ENCODE measurements at regions not wholly inside any gene's neighbourhood (a gene's known extent, or its start where the extent isn't known, plus 50 kb on each side); places are given as distances from the start of the nearest gene placed in this dataset.

DNA sequence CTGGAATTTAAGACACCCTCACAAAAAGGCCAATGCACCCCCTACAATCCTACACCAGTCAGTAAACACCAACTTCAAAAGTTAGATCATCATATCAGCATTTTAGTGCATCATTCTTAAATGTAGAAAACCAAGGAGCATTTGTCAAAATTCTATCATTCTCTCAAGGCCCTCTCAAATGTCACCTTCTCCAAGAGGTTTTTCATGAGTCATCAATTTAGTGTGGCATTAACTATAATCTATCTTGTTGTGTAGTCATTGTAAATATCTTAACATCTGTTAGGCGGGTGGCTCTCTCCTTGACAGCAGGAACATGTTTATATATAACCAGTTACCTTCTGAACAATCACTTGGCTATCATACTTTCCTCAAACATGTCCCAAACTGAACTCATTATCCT, 62.1 kb upstream of the G2E3 start:
- TF ChIP-seq CTCF (IDR thresholded peaks at IDR 0.05) (no peak), ZFX (IDR thresholded peaks at IDR 0.05; ENCODE audit: borderline replicate concordance) (no peak)
